BJ (cell line): ENCODE measurements at regions not wholly inside any gene's neighbourhood (a gene's known extent, or its start where the extent isn't known, plus 50 kb on each side); places are given as distances from the start of the nearest gene placed in this dataset.

Experiments
- CTCF ChIA-PET: fragments of 350-600 bp; formaldehyde crosslinking; extraction: SDS; loops from one replicate; lab custom pipeline; 2021; ENCODE audit warnings: antibody characterized with exemption, inconsistent platforms; lab: Yijun Ruan, JAX
- POLR2A ChIA-PET: fragments of 300-600 bp; sonication (Branson Sonifier 250); formaldehyde crosslinking; extraction: SDS; loops from one replicate; lab custom pipeline; 2021; ENCODE audit warnings: antibody characterized with exemption; lab: Charles Lee
- DNase-seq: peaks from one replicate; pipeline ENCODE4 v3.0.0-alpha.2; 2011; ENCODE audit warnings: low read depth
- H3K27me3 ChIP-seq: 2 replicates; pipeline ENCODE4 v1.6.0; 2011; ENCODE audit warnings: low read length; ENCODE audit not compliant: control insufficient read depth, insufficient read depth
- H3K36me3 ChIP-seq: 2 replicates; pipeline ENCODE4 v1.5.1; 2011; ENCODE audit warnings: low read length; ENCODE audit not compliant: control insufficient read depth, insufficient read depth
- H3K4me3 ChIP-seq: 2 replicates; pipeline ENCODE4 v1.5.1; 2011; ENCODE audit warnings: low read depth, mild to moderate bottlenecking, control low read depth, low read length
- CTCF ChIP-seq: IDR thresholded peaks from 2 replicates; pipeline ENCODE4 v1.5.1; 2011; ENCODE audit warnings: low read depth, mild to moderate bottlenecking, control low read depth, inconsistent platforms, low read length, moderate library complexity; ENCODE audit not compliant: insufficient read depth

- H3K27me3 ChIP-seq, result peaks cover 3% of the 10 kb centered on the region
- no peak overlapping the region for H3K4me3 ChIP-seq
- H3K36me3 ChIP-seq, result no peaks in the 10 kb centered on the region
- no peak for TF ChIP-seq CTCF
- CTCF ChIA-PET, result no interaction called here
- POLR2A ChIA-PET, result no interaction called here
- no peak for DNase-seq
These were observed 192.9 kb downstream of the CARTPT start for GRCh38 chr5:71912021-71912420.

- TF ChIP-seq CTCF, result no peak
- ChIA-PET CTCF (no interaction called here), POLR2A (no interaction called here)
- H3K4me3 ChIP-seq, result no peak overlapping the region
- peaks cover 3% of the 10 kb centered on the region for H3K27me3 ChIP-seq
- no peaks in the 10 kb centered on the region for H3K36me3 ChIP-seq
- no peak for DNase-seq
These were observed 193.0 kb upstream of the MAP1B start for GRCh38 chr5:71914281-71914680.

GRCh38 chr5:71922584-71923106 is 184.6 kb upstream of the MAP1B start:
- Histone ChIP-seq H3K27me3 (no peaks in the 10 kb centered on the region), H3K36me3 (no peaks in the 10 kb centered on the region), H3K4me3 (no peak overlapping the region)
- no peak for DNase-seq
- ChIA-PET CTCF (interaction anchor here (0.9 kb wide), 1 partner anchor 48 kb away, joined by 3 read pairs; no protein-coding TSS in a partner anchor), POLR2A (no interaction called here)
- TF ChIP-seq CTCF, result no peak

- Histone ChIP-seq H3K27me3 (no peaks in the 10 kb centered on the region), H3K36me3 (no peaks in the 10 kb centered on the region), H3K4me3 (no peak overlapping the region)
- no peak for TF ChIP-seq CTCF
- POLR2A ChIA-PET, result no interaction called here
- no peak for DNase-seq
- CTCF ChIA-PET, result interaction anchor here (0.9 kb wide), 1 partner anchor 49 kb away, joined by 3 read pairs; no protein-coding TSS in a partner anchor
These were observed 183.5 kb upstream of the MAP1B start for GRCh38 chr5:71923755-71924154.

- no peaks in the 10 kb centered on the region for H3K27me3 ChIP-seq
- DNase-seq, result no peak
- H3K36me3 ChIP-seq, result no peaks in the 10 kb centered on the region
- H3K4me3 ChIP-seq, result no peak overlapping the region
- POLR2A ChIA-PET, result no interaction called here
- CTCF ChIA-PET, result no interaction called here
- no peak for TF ChIP-seq CTCF
These were observed 182.9 kb upstream of the MAP1B start for GRCh38 chr5:71924325-71924724.
